ENCODE measurements at regions not wholly inside any gene's neighbourhood (a gene's known extent, or its start where the extent isn't known, plus 50 kb on each side); places are given as distances from the start of the nearest gene placed in this dataset.

DNA sequence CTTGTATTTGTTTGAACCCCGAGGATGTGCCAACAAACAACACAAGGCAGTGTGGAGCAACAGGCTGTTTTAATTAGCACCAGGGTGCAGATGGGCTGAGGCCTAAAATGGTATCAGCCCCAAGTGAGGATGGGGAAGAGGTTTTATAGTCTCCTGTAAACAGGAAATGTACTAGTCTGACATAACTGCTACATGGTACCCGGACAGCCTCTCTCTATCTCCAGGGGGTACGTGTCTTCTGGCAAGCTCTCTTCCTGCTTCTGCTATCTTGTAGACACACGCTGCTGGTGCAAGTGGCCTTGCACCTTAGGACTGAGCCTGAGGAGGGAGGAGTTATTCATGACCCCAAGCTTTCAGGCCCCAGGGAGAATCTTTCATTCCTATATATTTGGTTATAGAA is 2451.0 kb downstream of the TP53TG3F start:
- no peak overlapping the region for H3K9ac ChIP-seq (ENCODE audit: low read length)
- H3K79me2 ChIP-seq (ENCODE audit: low read length) = no peaks in the 10 kb centered on the region
- no peak overlapping the region for H3K27ac ChIP-seq (ENCODE audit: low read length)
- no peak overlapping the region for H3K4me3 ChIP-seq (ENCODE audit: low read length)
- H4K20me1 ChIP-seq (ENCODE audit: low read length) = no peaks in the 10 kb centered on the region
- TF ChIP-seq, protein P1, sequence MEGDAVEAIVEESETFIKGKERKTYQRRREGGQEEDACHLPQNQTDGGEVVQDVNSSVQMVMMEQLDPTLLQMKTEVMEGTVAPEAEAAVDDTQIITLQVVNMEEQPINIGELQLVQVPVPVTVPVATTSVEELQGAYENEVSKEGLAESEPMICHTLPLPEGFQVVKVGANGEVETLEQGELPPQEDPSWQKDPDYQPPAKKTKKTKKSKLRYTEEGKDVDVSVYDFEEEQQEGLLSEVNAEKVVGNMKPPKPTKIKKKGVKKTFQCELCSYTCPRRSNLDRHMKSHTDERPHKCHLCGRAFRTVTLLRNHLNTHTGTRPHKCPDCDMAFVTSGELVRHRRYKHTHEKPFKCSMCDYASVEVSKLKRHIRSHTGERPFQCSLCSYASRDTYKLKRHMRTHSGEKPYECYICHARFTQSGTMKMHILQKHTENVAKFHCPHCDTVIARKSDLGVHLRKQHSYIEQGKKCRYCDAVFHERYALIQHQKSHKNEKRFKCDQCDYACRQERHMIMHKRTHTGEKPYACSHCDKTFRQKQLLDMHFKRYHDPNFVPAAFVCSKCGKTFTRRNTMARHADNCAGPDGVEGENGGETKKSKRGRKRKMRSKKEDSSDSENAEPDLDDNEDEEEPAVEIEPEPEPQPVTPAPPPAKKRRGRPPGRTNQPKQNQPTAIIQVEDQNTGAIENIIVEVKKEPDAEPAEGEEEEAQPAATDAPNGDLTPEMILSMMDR (conservative IDR thresholded peaks at IDR 0.05; ENCODE audit: low read depth, low read length) = no peak
- no peak overlapping the region for H3K4me2 ChIP-seq (ENCODE audit: low read length)
- H3F3A ChIP-seq (ENCODE audit: low read length, unreplicated experiment) = no peaks in the 10 kb centered on the region
- intact Hi-C loops (cut with micrococcal nuclease) = no loop called here
- no peak for DNase-seq
- CTCF ChIA-PET = no interaction called here
- BruUV-seq (replicated peaks) = no TSS peak
- H2AFZ ChIP-seq (ENCODE audit: low read length) = no peak overlapping the region
- no peaks in the 10 kb centered on the region for H3K27me3 ChIP-seq (ENCODE audit: low read length)
- H3K36me3 ChIP-seq (ENCODE audit: low read depth, low read length) = no peaks in the 10 kb centered on the region
- no peaks in the 10 kb centered on the region for H3K4me1 ChIP-seq (ENCODE audit: insufficient read depth, low read length)
- ATAC-seq = no peak
- POLR2A ChIA-PET (ENCODE audit: unreplicated experiment) = no interaction called here
- H3K9me2 ChIP-seq (replicated peaks; ENCODE audit: low read length) = no peaks in the 10 kb centered on the region
- H3K9me3 ChIP-seq (ENCODE audit: low read length) = no peaks in the 10 kb centered on the region

DNA sequence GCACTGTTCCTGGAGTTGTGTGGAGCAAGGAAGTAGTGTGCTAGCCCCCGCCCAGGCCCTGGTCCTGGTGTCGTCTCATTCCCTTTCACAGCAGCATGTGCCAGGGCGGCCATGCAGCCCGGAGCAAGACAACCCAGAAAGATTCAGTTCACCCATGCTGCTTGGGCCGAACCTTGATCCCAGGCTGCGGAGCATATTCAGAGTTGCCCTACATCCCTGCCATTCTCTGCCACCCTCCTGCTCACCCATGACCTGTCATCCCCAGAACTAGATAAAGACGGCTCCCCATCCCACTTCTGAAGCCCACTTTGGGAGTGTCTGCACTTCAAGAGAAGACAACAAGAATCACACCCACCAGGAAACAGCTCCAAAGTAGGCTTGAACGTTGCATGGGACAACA is 2452.5 kb downstream of the TP53TG3F start:
- H3K9me2 ChIP-seq (replicated peaks; ENCODE audit: low read length) = no peaks in the 10 kb centered on the region
- H3K4me2 ChIP-seq (ENCODE audit: low read length) = no peak overlapping the region
- intact Hi-C loops (cut with micrococcal nuclease) = no loop called here
- POLR2A ChIA-PET (ENCODE audit: unreplicated experiment) = no interaction called here
- H3K9me3 ChIP-seq (ENCODE audit: low read length) = no peaks in the 10 kb centered on the region
- CTCF ChIA-PET = no interaction called here
- no peak overlapping the region for H3K27ac ChIP-seq (ENCODE audit: low read length)
- no peak overlapping the region for H3K9ac ChIP-seq (ENCODE audit: low read length)
- no peaks in the 10 kb centered on the region for H3K79me2 ChIP-seq (ENCODE audit: low read length)
- no peak for ATAC-seq
- DNase-seq = no peak
- no peaks in the 10 kb centered on the region for H3K27me3 ChIP-seq (ENCODE audit: low read length)
- no TSS peak for BruUV-seq (replicated peaks)
- H2AFZ ChIP-seq (ENCODE audit: low read length) = no peak overlapping the region
- no peaks in the 10 kb centered on the region for H3F3A ChIP-seq (ENCODE audit: low read length, unreplicated experiment)
- H3K4me1 ChIP-seq (ENCODE audit: insufficient read depth, low read length) = no peaks in the 10 kb centered on the region
- H3K4me3 ChIP-seq (ENCODE audit: low read length) = no peak overlapping the region
- TF ChIP-seq EZH2phosphoT487 (IDR thresholded peaks at IDR 0.05; ENCODE audit: borderline replicate concordance, low read length) = no peak
- TF ChIP-seq, protein P1 (conservative IDR thresholded peaks at IDR 0.05; ENCODE audit: low read depth, low read length) = no peak
- TF ChIP-seq EZH2 (IDR thresholded peaks at IDR 0.05; ENCODE audit: low read length, unreplicated experiment) = no peak
- H3K36me3 ChIP-seq (ENCODE audit: low read depth, low read length) = no peaks in the 10 kb centered on the region
- H4K20me1 ChIP-seq (ENCODE audit: low read length) = no peaks in the 10 kb centered on the region

DNA sequence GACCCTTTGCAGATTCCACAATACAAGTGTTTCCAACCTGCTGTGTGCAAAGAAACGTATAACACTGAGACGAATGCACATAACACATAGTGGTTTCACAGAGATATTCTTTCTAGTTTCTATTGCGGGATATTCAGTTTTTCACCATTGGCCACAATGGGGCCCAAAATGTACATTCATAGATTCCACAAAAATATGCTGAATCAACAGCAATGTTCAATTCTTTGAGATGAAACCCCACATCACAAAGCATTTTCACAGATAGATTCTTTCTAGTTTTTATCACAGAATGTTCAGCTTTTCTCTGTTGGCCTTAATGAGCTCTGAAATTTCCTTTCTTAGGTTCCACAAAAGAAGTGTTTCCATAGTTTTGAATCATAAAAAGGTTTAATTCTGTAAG is 2472.3 kb downstream of the TP53TG3F start:
- Histone ChIP-seq H3K27me3 (ENCODE audit: low read length) (no peaks in the 10 kb centered on the region), H2AFZ (ENCODE audit: low read length) (no peak overlapping the region), H3K4me2 (ENCODE audit: low read length) (no peak overlapping the region), H3K27ac (ENCODE audit: low read length) (no peak overlapping the region), H3K9me3 (ENCODE audit: low read length) (0 out of 2 replicates have a peak, but pooled peaks cover 3% of the 10 kb centered on the region), H3K9me2 (replicated peaks; ENCODE audit: low read length) (no peaks in the 10 kb centered on the region), H3F3A (ENCODE audit: low read length, unreplicated experiment) (no peaks in the 10 kb centered on the region), H3K4me1 (ENCODE audit: insufficient read depth, low read length) (no peaks in the 10 kb centered on the region), H4K20me1 (ENCODE audit: low read length) (no peaks in the 10 kb centered on the region), H3K36me3 (ENCODE audit: low read depth, low read length) (no peaks in the 10 kb centered on the region), H3K9ac (ENCODE audit: low read length) (no peak overlapping the region), H3K4me3 (ENCODE audit: low read length) (no peak overlapping the region), H3K79me2 (ENCODE audit: low read length) (no peaks in the 10 kb centered on the region)
- no peak for ATAC-seq
- DNase-seq = no peak
- CTCF ChIA-PET = no interaction called here
- no TSS peak for BruUV-seq (replicated peaks)
- POLR2A ChIA-PET (ENCODE audit: unreplicated experiment) = no interaction called here
- TF ChIP-seq EZH2 (IDR thresholded peaks at IDR 0.05; ENCODE audit: low read length, unreplicated experiment) (no peak), EZH2phosphoT487 (IDR thresholded peaks at IDR 0.05; ENCODE audit: borderline replicate concordance, low read length) (no peak)
- TF ChIP-seq, protein P1 (conservative IDR thresholded peaks at IDR 0.05; ENCODE audit: low read depth, low read length) = no peak
- intact Hi-C loops (cut with micrococcal nuclease) = no loop called here

Measured in PC-3 (cell line).